Keratinocyte (primary cell): ENCODE measurements at regions not wholly inside any gene's neighbourhood (a gene's known extent, or its start where the extent isn't known, plus 50 kb on each side); places are given as distances from the start of the nearest gene placed in this dataset.

Source experiments
- DNase-seq: peaks from one replicate; pipeline ENCODE4 v3.0.0-alpha.2; 2011; ENCODE audit warnings: low read depth, missing footprints, low spot score
- FAIRE-seq: peaks from 2 replicates; lab custom pipeline; 2011; peaks lifted over from hg19 to GRCh38; lab: Jason Lieb, UNC
- H2AFZ ChIP-seq: 2 replicates; pipeline ENCODE4 v1.6.0; 2012; ENCODE audit warnings: low read length, control low read depth, inconsistent platforms; ENCODE audit not compliant: control insufficient read depth
- H3K27ac ChIP-seq: 2 replicates; pipeline ENCODE4 v1.5.1; 2011; ENCODE audit warnings: low read length; ENCODE audit not compliant: control insufficient read depth, insufficient read depth
- H3K27me3 ChIP-seq: 3 replicates; pipeline ENCODE4 v1.6.0; 2011; ENCODE audit warnings: low read length; ENCODE audit not compliant: control insufficient read depth, insufficient read depth; ENCODE audit errors: extremely low read depth
- H3K36me3 ChIP-seq, 2 experiments: 2 replicates in 1 of 2; 3 replicates in 1 of 2; pipeline ENCODE4 v1.5.1; 2011; ENCODE audit warnings: low read length in 2 of 2, mild to moderate bottlenecking in 1 of 2; ENCODE audit not compliant: control insufficient read depth in 2 of 2, insufficient read depth in 2 of 2; ENCODE audit errors: extremely low read depth in 1 of 2
- H3K4me1 ChIP-seq: 3 replicates; pipeline ENCODE4 v1.5.1; 2011; ENCODE audit warnings: low read length; ENCODE audit not compliant: control insufficient read depth, insufficient read depth; ENCODE audit errors: extremely low read depth
- H3K4me2 ChIP-seq: 3 replicates; pipeline ENCODE4 v1.6.0; 2011; ENCODE audit warnings: low read depth, low read length; ENCODE audit not compliant: control insufficient read depth, insufficient read depth; ENCODE audit errors: extremely low read depth
- H3K4me3 ChIP-seq, 3 experiments: fragments of 200-600 bp in 1 of 3; sonication (generic) in 1 of 3; 2 replicates in 2 of 3; 3 replicates in 1 of 3; pipeline ENCODE4 v1.5.1; 2011 to 2016; ENCODE audit warnings: low read length in 3 of 3, mild to moderate bottlenecking in 3 of 3, control low read depth in 2 of 3, inconsistent platforms in 1 of 3, low read depth in 1 of 3, mixed read lengths in 1 of 3, mixed run types in 1 of 3, moderate library complexity in 1 of 3; ENCODE audit not compliant: control insufficient read depth in 2 of 3, insufficient read depth in 2 of 3; ENCODE audit errors: extremely low read depth in 1 of 3
- H3K79me2 ChIP-seq: 2 replicates; pipeline ENCODE4 v1.6.0; 2012; ENCODE audit warnings: low read length; ENCODE audit not compliant: control insufficient read depth, insufficient read depth
- H3K9ac ChIP-seq: 3 replicates; pipeline ENCODE4 v1.6.0; 2011; ENCODE audit warnings: low read length; ENCODE audit not compliant: control insufficient read depth, insufficient read depth; ENCODE audit errors: extremely low read depth
- H3K9me1 ChIP-seq: 3 replicates; pipeline ENCODE4 v1.6.0; 2011; ENCODE audit warnings: low read length; ENCODE audit not compliant: control insufficient read depth, insufficient read depth; ENCODE audit errors: extremely low read depth
- H3K9me3 ChIP-seq: 2 replicates; pipeline ENCODE4 v1.5.1; 2012; ENCODE audit warnings: low read depth, low read length; ENCODE audit not compliant: control insufficient read depth
- H4K20me1 ChIP-seq: 3 replicates; pipeline ENCODE4 v1.6.0; 2011; ENCODE audit warnings: low read length; ENCODE audit not compliant: control insufficient read depth, insufficient read depth; ENCODE audit errors: extremely low read depth
- CTCF ChIP-seq, 3 experiments: IDR thresholded peaks in 1 of 3; conservative IDR thresholded peaks in 1 of 3; optimal IDR thresholded peaks in 1 of 3; 2 replicates in 2 of 3; 3 replicates in 1 of 3; pipeline versions ENCODE3 to v1.5.1; 2011; ENCODE audit warnings: low read length in 3 of 3, mild to moderate bottlenecking in 3 of 3, moderate library complexity in 2 of 3, control low read depth in 1 of 3, inconsistent platforms in 1 of 3; ENCODE audit not compliant: insufficient read depth in 2 of 3; ENCODE audit errors: extremely low read depth in 1 of 3
- EZH2 ChIP-seq: IDR thresholded peaks from one replicate; pipeline ENCODE4 v1.6.1; 2012; ENCODE audit warnings: inconsistent platforms, mild to moderate bottlenecking, low read length, moderate library complexity
- dilution Hi-C: fragments of 300-500 bp; cut with MboI; formaldehyde crosslinking; loops from one replicate; pipeline ENCODE4 v1.7.0; 2020; ENCODE audit warnings: low sequenced_read_pairs; ENCODE audit not compliant: extremely low pct_ligation_motif_present

- Histone ChIP-seq H3K9me1 (no peaks in the 10 kb centered on the region), H3K9ac (no peak overlapping the region), H4K20me1 (no peaks in the 10 kb centered on the region), H2AFZ (no peak overlapping the region), H3K27me3 (no peaks in the 10 kb centered on the region), H3K36me3 (no peaks in the 10 kb centered on the region), H3K27ac (no peak overlapping the region), H3K4me2 (no peak overlapping the region), H3K9me3 (no peaks in the 10 kb centered on the region), H3K4me3 (no peak overlapping the region), H3K79me2 (no peaks in the 10 kb centered on the region), H3K4me1 (peaks cover 3% of the 10 kb centered on the region)
- DNase-seq (no peak), FAIRE-seq (no peak)
- TF ChIP-seq CTCF (optimal IDR thresholded peaks at IDR 0.05 in 1 of 3, IDR thresholded peaks at IDR 0.05 in 1 of 3, conservative IDR thresholded peaks at IDR 0.05 in 1 of 3; ENCODE audit: extremely low read depth in 1 of 3, insufficient read depth in 2 of 3, low read length in 3 of 3): no peak
- TF ChIP-seq EZH2: no peak
- dilution Hi-C loops: no loop called here
Measured at GRCh38 chr7:41295455-41295815, 407.5 kb downstream of the INHBA start.

- H3K36me3 ChIP-seq: no peaks in the 10 kb centered on the region
- H3K27ac ChIP-seq: no peak overlapping the region
- FAIRE-seq: no peak
- no peaks in the 10 kb centered on the region for H3K79me2 ChIP-seq
- no peaks in the 10 kb centered on the region for H3K9me1 ChIP-seq
- H3K9me3 ChIP-seq: no peaks in the 10 kb centered on the region
- TF ChIP-seq EZH2 (no peak), CTCF (optimal IDR thresholded peaks at IDR 0.05 in 1 of 3, IDR thresholded peaks at IDR 0.05 in 1 of 3, conservative IDR thresholded peaks at IDR 0.05 in 1 of 3; ENCODE audit: extremely low read depth in 1 of 3, insufficient read depth in 2 of 3, low read length in 3 of 3) (no peak)
- H3K4me2 ChIP-seq: no peak overlapping the region
- no peaks in the 10 kb centered on the region for H4K20me1 ChIP-seq
- dilution Hi-C loops: no loop called here
- no peak for DNase-seq
- H3K4me3 ChIP-seq: no peak overlapping the region
- H2AFZ ChIP-seq: no peak overlapping the region
- H3K27me3 ChIP-seq: no peaks in the 10 kb centered on the region
- no peak overlapping the region for H3K9ac ChIP-seq
- peaks cover 3% of the 10 kb centered on the region for H3K4me1 ChIP-seq
Measured at GRCh38 chr7:41294556-41295454, 408.1 kb downstream of the INHBA start.
